ENCODE measurements at regions not wholly inside any gene's neighbourhood (a gene's known extent, or its start where the extent isn't known, plus 50 kb on each side); places are given as distances from the start of the nearest gene placed in this dataset.
"Not testable (repeated sequence)": the region's sequence is repeated elsewhere in the genome, so short reads cannot be mapped to it uniquely, and the experiment has no call there.

DNA sequence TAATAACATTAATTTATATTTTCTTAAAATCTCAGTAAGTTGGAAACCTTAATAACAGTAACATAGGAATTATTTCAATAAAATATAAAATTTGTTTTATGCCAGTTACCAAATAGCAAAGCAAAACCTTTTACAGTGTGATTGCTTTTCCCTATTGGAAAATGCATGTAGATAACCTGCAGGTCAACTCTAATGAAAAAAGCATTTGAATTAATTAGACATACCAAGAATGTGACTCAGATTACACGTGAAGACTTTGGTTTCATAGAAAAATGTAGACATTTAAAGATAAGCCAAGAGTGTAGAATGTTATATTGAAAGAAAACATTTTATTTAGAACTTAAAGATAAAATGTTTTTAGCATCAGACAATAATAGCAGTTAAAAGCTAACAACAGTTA, 888.1 kb downstream of the TMEM121 start:
- H3K36me3 ChIP-seq: no peaks in the 10 kb centered on the region
- H3K9me3 ChIP-seq: no peaks in the 10 kb centered on the region
- no peak overlapping the region for H3K4me3 ChIP-seq
- DNase-seq (ENCODE audit: low spot score in 2 of 2): no peak
- TF ChIP-seq, protein P1, sequence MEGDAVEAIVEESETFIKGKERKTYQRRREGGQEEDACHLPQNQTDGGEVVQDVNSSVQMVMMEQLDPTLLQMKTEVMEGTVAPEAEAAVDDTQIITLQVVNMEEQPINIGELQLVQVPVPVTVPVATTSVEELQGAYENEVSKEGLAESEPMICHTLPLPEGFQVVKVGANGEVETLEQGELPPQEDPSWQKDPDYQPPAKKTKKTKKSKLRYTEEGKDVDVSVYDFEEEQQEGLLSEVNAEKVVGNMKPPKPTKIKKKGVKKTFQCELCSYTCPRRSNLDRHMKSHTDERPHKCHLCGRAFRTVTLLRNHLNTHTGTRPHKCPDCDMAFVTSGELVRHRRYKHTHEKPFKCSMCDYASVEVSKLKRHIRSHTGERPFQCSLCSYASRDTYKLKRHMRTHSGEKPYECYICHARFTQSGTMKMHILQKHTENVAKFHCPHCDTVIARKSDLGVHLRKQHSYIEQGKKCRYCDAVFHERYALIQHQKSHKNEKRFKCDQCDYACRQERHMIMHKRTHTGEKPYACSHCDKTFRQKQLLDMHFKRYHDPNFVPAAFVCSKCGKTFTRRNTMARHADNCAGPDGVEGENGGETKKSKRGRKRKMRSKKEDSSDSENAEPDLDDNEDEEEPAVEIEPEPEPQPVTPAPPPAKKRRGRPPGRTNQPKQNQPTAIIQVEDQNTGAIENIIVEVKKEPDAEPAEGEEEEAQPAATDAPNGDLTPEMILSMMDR (IDR thresholded peaks at IDR 0.05): no peak
- H3K27me3 ChIP-seq: no peaks in the 10 kb centered on the region
- intact Hi-C loops (cut with DNase I): no loop called here
- H3K27ac ChIP-seq: no peak overlapping the region
- no peaks in the 10 kb centered on the region for H3K4me1 ChIP-seq

DNA sequence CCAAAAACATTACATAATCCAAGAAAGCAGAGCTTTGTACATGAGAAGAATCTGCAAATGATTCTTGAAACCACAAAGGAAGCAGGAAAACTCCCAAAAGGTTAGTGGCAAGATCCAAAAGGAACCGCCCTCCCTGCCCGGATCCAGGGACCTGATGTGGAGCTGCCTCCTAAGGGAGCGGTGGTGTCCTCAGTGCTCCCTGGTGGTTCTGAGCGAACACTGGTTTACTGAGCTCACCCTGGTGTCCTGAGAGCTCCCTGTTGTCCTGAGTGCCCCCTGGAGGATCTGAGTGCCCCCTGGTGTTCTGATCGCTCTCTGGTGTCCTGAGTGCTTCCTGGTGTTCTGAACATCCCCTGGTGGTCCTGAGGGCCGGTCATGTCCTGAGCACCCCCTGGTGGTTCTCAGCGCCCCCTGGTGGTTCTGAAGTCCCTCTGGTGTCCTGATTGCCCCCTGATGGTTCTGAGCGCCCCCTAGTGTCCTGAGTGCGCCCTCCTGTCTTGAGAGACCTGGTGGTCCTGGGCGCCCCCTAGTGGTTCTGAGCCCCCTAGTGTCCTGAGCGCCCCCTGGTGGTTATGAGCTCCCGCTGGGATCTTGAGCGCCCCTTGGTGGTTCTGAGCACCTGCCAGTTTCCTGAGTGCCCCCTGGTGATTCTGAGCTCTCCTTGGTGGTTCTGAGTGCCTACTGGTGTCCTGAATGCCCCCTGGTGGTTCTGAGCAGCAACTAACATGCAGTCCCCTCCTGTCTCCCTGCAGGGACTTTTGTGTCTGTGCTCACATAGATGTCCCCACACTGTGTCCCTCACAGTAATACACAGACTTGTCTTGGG, 891.1 kb downstream of the TMEM121 start:
- Histone ChIP-seq H3K4me1 (no peaks in the 10 kb centered on the region), H3K27ac (no peak overlapping the region), H3K9me3 (no peaks in the 10 kb centered on the region), H3K27me3 (no peaks in the 10 kb centered on the region), H3K36me3 (no peaks in the 10 kb centered on the region), H3K4me3 (no peak overlapping the region)
- intact Hi-C loops (cut with DNase I): no loop called here
- peak in 1 of 2 donors; percentile 66 for DNase-seq (ENCODE audit: low spot score in 2 of 2)
- TF ChIP-seq, protein P1 (IDR thresholded peaks at IDR 0.05): peak; percentile 7 to 31 (median 30)

DNA sequence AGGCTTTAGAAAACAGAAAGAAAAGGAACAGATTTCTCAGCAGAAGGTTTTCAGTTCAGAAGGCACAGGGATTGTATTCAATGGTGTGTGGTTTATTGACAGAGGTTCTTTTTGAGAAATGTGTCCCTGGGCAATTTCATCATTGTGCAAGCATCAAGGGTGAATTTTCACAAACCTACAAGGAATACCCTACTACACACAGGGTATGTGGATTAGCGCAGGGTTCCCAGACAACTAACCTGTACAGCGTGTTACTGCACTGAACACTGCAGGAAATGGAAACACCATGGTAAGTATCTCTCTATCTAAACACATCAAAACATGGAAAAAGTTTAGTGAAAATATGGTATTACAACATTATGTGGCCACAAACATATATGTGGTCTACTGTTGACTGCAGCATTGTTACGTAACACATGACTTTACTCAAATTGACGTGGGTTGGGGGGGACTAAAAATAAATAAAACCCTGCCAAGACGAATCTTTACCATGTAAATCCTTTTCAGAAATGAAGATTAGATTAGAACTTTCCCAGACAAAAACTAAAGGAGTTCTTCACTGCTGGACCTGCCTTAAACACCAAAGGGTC, 893.1 kb downstream of the TMEM121 start:
- intact Hi-C loops (cut with DNase I): no loop called here
- Histone ChIP-seq H3K27ac (no peak overlapping the region), H3K4me1 (no peaks in the 10 kb centered on the region), H3K4me3 (no peak overlapping the region), H3K9me3 (no peaks in the 10 kb centered on the region), H3K36me3 (no peaks in the 10 kb centered on the region), H3K27me3 (no peaks in the 10 kb centered on the region)
- DNase-seq (ENCODE audit: low spot score in 2 of 2): no peak
- TF ChIP-seq, protein P1 (IDR thresholded peaks at IDR 0.05): no peak

DNA sequence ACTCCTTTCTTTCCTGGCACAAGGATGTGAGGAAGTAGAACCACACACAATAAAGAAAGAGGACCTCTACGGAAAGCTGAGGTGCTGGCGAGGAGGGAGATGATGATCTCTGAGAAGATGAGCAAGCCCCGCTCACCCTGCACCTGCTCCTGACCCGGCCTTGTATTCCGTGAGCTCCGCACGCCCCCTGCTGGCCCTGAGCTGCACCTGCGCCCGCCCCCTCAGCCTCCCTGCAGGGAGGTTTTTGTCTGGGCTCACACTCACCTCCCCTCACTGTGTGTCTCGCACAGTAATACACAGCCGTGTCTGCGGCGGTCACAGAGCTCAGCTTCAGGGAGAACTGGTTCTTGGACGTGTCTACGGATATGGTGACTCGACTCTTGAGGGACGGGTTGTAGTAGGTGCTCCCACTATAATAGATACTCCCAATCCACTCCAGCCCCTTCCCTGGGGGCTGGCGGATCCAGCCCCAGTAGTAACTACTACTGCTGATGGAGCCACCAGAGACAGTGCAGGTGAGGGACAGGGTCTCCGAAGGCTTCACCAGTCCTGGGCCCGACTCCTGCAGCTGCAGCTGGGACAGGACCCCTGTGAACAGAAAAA, 895.1 kb downstream of the TMEM121 start:
- H3K27me3 ChIP-seq; H3K4me1 ChIP-seq; intact Hi-C loops (cut with DNase I); H3K4me3 ChIP-seq; H3K9me3 ChIP-seq; DNase-seq (ENCODE audit: low spot score in 2 of 2); H3K36me3 ChIP-seq; H3K27ac ChIP-seq: not testable (repeated sequence)

DNA sequence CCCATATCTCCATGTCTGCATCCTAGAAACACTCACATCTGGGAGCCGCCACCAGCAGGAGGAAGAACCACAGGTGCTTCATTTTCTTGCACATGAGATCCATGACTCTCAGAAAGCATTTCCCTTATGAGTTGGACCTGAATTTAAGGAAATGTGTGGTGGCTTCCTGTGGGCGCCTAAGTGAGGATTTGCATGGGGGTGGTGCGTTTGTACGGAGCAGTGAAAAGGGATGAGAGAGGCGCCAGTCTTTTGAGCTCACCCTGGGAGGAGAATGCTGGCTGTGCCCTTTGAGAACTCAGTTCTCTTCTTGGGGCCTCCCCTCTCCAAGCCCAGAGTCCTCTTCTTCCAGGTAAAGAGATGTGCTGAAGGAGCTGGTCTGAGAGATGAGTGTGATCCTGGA, 895.7 kb downstream of the TMEM121 start:
- Histone ChIP-seq H3K4me3 (no peak overlapping the region), H3K36me3 (no peaks in the 10 kb centered on the region), H3K4me1 (no peaks in the 10 kb centered on the region), H3K27me3 (no peaks in the 10 kb centered on the region), H3K27ac (no peak overlapping the region), H3K9me3 (no peaks in the 10 kb centered on the region)
- DNase-seq (ENCODE audit: low spot score in 2 of 2): no peak
- intact Hi-C loops (cut with DNase I): no loop called here
- TF ChIP-seq, protein P1 (IDR thresholded peaks at IDR 0.05): no peak

DNA sequence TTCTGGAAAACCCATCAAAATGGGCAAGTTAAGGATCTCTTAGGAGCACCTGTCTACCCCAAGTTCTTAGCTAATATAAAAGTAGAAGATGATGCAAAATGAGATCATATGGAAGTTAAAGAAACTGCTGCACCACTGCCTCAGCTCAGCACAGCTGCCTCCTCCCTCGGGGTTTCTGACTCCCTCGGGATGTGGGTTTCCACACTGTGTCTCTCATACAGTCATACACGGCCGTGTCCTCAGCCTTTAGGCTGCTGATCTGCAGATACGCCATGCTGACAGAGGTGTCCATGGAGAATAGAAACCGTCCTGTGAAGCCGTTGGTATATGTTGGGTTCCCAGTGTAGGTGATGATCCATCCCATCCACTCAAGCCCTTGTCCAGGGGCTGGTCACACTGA, 898.8 kb downstream of the TMEM121 start:
- H3K4me1 ChIP-seq; H3K9me3 ChIP-seq; DNase-seq (ENCODE audit: low spot score in 2 of 2); H3K27me3 ChIP-seq; H3K27ac ChIP-seq; intact Hi-C loops (cut with DNase I); H3K4me3 ChIP-seq; H3K36me3 ChIP-seq: not testable (repeated sequence)

Data from ascending aorta (tissue), 2 donors.